Lung (tissue), 11 donors: ENCODE measurements at regions not wholly inside any gene's neighbourhood (a gene's known extent, or its start where the extent isn't known, plus 50 kb on each side); places are given as distances from the start of the nearest gene placed in this dataset.

ENCODE experiments used
- ATAC-seq: fragments of 200-7000 bp; cut with Tn5 transposase; one replicate; pipeline ENCODE4 v1.9.1; 2020; ENCODE audit warnings: moderate number of reproducible peaks; ENCODE audit not compliant: insufficient read depth, low FRiP score
- DNase-seq, 3 donors: peaks; one replicate each; pipeline ENCODE4 v3.0.0-alpha.2; 2013 to 2017
- H3K27ac ChIP-seq, 2 donors: one replicate each; pipeline ENCODE4 v1.5.1; 2013; ENCODE audit warnings: mild to moderate bottlenecking in 2 of 2, moderate library complexity in 2 of 2, control low read depth in 1 of 2, inconsistent platforms in 1 of 2, low read depth in 1 of 2, low read length in 1 of 2
- H3K27me3 ChIP-seq, 3 donors: one replicate each; pipeline ENCODE4 v1.5.1; 2013; ENCODE audit warnings: low read length in 2 of 3; ENCODE audit not compliant: control insufficient read depth in 3 of 3, insufficient read depth in 3 of 3
- H3K36me3 ChIP-seq, 4 donors: one replicate each; pipeline ENCODE4 v1.5.1; 2013; ENCODE audit warnings: low read length in 4 of 4, mild to moderate bottlenecking in 1 of 4, moderate library complexity in 1 of 4; ENCODE audit not compliant: control insufficient read depth in 4 of 4, insufficient read depth in 4 of 4
- H3K4me1 ChIP-seq, 5 donors: one replicate each; pipeline ENCODE4 v1.5.1; 2013; ENCODE audit warnings: low read length in 5 of 5, mild to moderate bottlenecking in 2 of 5, moderate library complexity in 1 of 5; ENCODE audit not compliant: control insufficient read depth in 5 of 5, insufficient read depth in 5 of 5
- H3K4me3 ChIP-seq: one replicate; pipeline ENCODE4 v1.5.1; 2013; ENCODE audit warnings: mild to moderate bottlenecking, control low read depth, moderate library complexity
- H3K9ac ChIP-seq, 2 donors: one replicate each; pipeline ENCODE4 v1.5.1; 2013; ENCODE audit warnings: low read length in 2 of 2, control low read depth in 1 of 2; ENCODE audit not compliant: insufficient read depth in 1 of 2
- H3K9me3 ChIP-seq, 4 donors: one replicate each; pipeline ENCODE4 v1.5.1; 2013; ENCODE audit warnings: low read length in 3 of 4, mild to moderate bottlenecking in 1 of 4, moderate library complexity in 1 of 4; ENCODE audit not compliant: control insufficient read depth in 4 of 4, insufficient read depth in 3 of 4
- CTCF ChIP-seq: IDR thresholded peaks from 2 replicates; pipeline ENCODE4 v1.5.1; 2012; ENCODE audit warnings: mild to moderate bottlenecking; ENCODE audit errors: control extremely low read depth, extremely low read depth
- WGBS, 2 donors: extraction: QIAGEN DNeasy Blood & Tissue Kit; methylation state at CpG; one replicate each; pipeline ENCODE4 v1.1.7; 2013; 5-methylcytosine and 5-hydroxymethylcytosine counted together
- donor health status: control.
- donor health status: control.
- donor health status: Bipolar disorder and iron deficiency.
- donor health status: healthy.
- donor health status: DM: yes; HTN: yes; CAD: no.

DNA sequence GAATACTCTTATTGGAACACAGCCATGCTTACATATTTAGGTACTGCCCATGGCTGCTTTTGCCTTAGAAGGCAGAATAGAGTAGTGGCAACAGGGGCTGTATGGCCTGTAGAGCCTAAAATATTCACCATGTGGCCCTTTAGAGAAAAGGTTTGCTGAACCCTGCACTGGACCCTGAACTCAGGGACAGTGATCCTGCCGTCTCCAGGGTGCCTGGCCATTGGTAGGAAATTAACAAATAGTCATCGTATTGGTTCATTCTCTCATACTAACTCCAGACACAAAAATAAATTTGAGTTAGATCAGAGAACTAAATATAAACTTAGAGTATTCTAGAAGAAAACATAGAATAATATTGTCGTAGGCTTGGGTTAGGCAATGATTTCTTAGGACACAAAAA, 181.4 kb downstream of the BCAS1 start:
- WGBS, 2 donors = 92 to 96% methylated on average over 3 of the region's 3 CpGs
- Histone ChIP-seq H3K27ac (no peak overlapping the region), H3K36me3 (no peaks in the 10 kb centered on the region), H3K4me1 (peaks cover 0 to 2% (median 0%) of the 10 kb centered on the region in 5 donors), H3K27me3 (no peaks in the 10 kb centered on the region), H3K9ac (no peak overlapping the region), H3K9me3 (peaks cover 0 to 3% (median under 1%) of the 10 kb centered on the region in 4 donors), H3K4me3 (no peak overlapping the region)
- DNase-seq = no peak
- no peak for TF ChIP-seq CTCF
- no peak for ATAC-seq

DNA sequence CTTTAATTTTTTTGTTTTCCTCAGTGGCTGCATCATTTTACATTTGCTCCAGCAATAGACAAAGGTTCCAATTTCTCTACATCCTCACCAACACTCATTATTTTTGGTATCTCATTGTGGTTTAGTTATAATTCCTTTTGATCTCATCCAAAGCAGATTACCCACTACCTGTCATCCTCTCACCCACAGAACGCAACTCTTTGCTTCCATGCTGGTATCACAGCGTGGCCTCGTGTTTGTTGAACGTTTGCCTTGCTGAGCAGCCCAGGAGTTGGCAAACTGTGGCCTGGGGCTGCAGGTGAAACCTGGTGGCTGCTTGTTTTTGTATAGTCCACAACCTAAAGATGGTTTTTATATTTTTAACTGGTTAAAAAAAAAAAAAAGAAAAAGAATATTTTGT, 181.9 kb downstream of the BCAS1 start:
- WGBS, 2 donors = 70 to 73% methylated on average over 4 of the region's 4 CpGs
- ATAC-seq (no peak), DNase-seq (no peak)

DNA sequence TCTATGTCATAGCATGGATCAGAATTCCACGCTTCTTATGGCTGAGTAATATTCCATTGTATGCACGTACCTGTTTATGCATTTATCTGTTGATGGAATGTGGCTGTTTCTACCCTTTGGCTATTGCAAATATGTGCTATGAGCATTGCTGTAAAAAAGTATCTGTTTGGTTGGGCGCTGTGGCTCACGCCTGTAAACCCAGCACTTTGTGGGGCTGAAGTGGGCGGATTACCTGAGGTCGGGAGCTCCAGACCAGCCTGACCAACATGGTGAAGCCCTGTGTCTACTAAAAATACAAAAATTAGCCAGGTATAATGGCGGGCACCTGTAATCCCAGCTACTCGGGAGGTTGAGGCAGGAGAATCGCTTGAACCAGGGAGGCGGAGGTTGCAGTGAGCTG, 182.4 kb downstream of the BCAS1 start:
- H3K4me1 ChIP-seq = peaks cover 0 to 2% (median 0%) of the 10 kb centered on the region in 5 donors
- TF ChIP-seq CTCF = no peak
- ATAC-seq = no peak
- H3K9me3 ChIP-seq = peaks cover 0 to 3% (median under 1%) of the 10 kb centered on the region in 4 donors
- no peak overlapping the region for H3K4me3 ChIP-seq
- no peaks in the 10 kb centered on the region for H3K36me3 ChIP-seq
- no peak overlapping the region for H3K9ac ChIP-seq
- WGBS, 2 donors = 96% methylated on average over 10 of the region's 10 CpGs
- H3K27ac ChIP-seq = no peak overlapping the region
- H3K27me3 ChIP-seq = no peaks in the 10 kb centered on the region
- no peak for DNase-seq

More for the DNA sequence above, 181.9 kb downstream of the BCAS1 start:
- no peak for TF ChIP-seq CTCF
- Histone ChIP-seq H3K27me3 (no peaks in the 10 kb centered on the region), H3K4me1 (peaks cover 0 to 2% (median 0%) of the 10 kb centered on the region in 5 donors), H3K9me3 (peaks cover 0 to 3% (median under 1%) of the 10 kb centered on the region in 4 donors), H3K27ac (no peak overlapping the region), H3K36me3 (no peaks in the 10 kb centered on the region), H3K9ac (no peak overlapping the region), H3K4me3 (no peak overlapping the region)

DNA sequence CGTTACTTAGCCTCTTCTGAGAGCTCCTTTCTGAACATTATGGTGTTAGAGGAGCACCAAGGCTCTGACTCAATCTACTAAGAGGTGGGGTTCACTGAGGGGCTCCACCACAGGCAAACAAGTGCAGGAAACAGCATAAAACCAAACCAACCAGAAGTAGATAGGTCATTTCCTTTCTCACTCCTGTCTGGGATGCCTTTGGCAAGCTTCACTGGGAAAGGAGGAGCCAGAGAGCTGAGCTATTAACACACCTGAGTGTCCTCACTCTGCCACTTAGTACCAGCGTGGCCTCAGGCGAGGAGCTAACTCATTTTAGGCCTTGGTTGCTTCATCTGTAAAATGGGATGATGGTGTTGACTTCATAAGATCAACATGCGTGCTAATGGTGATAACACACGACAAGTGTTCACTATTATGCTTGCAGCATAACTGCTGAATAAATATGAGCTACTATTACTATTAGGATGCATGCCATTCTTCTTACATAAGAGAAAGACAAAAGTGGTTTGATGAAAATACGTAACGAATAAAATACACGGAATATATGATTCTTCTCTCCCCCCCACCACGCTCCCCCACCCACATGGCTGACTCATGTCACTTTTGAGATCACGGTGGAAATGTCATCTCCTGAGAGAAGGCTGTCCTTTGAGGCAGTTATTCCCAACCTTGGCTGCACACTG, 185.4 kb downstream of the BCAS1 start:
- Histone ChIP-seq H3K4me1 (no peaks in the 10 kb centered on the region), H3K9ac (no peak overlapping the region), H3K9me3 (no peaks in the 10 kb centered on the region), H3K36me3 (no peaks in the 10 kb centered on the region), H3K27me3 (no peaks in the 10 kb centered on the region), H3K27ac (no peak overlapping the region), H3K4me3 (no peak overlapping the region)
- TF ChIP-seq CTCF = no peak
- DNase-seq (no peak), ATAC-seq (no peak)
- 81 to 87% methylated on average over 10 of the region's 10 CpGs for WGBS, 2 donors
